ENCODE measurements at regions not wholly inside any gene's neighbourhood (a gene's known extent, or its start where the extent isn't known, plus 50 kb on each side); places are given as distances from the start of the nearest gene placed in this dataset.

- Histone ChIP-seq H3K27ac (no peak overlapping the region), H3K36me3 (no peaks in the 10 kb centered on the region), H3K4me3 (no peak overlapping the region), H3K9me3 (no peaks in the 10 kb centered on the region), H3K27me3 (no peaks in the 10 kb centered on the region), H3K4me1 (no peaks in the 10 kb centered on the region)
- 48 to 76% methylated on average over 2 of the region's 2 CpGs for WGBS, 2 donors
- DNase-seq, result no peak
- no peak for TF ChIP-seq CTCF (IDR thresholded peaks at IDR 0.05)
- TF ChIP-seq POLR2A (IDR thresholded peaks at IDR 0.05), result no peak
- TF ChIP-seq POLR2AphosphoS5 (IDR thresholded peaks at IDR 0.05), result no peak
- TF ChIP-seq EP300 (IDR thresholded peaks at IDR 0.05), result no peak
- intact Hi-C loops (cut with DNase I), result no loop called here
Observed at GRCh38 chr2:8288206-8288605, 393.6 kb upstream of the ID2 start.

GRCh38 chr2:8289111-8289510, 392.7 kb upstream of the ID2 start:
- no peak overlapping the region for H3K27ac ChIP-seq
- DNase-seq, result no peak
- intact Hi-C loops (cut with DNase I), result no loop called here
- TF ChIP-seq POLR2A (IDR thresholded peaks at IDR 0.05) (no peak), POLR2AphosphoS5 (IDR thresholded peaks at IDR 0.05) (no peak), CTCF (IDR thresholded peaks at IDR 0.05) (no peak), EP300 (IDR thresholded peaks at IDR 0.05) (no peak)
- no peaks in the 10 kb centered on the region for H3K9me3 ChIP-seq
- H3K4me1 ChIP-seq, result no peaks in the 10 kb centered on the region
- H3K36me3 ChIP-seq, result no peaks in the 10 kb centered on the region
- H3K27me3 ChIP-seq, result no peaks in the 10 kb centered on the region
- H3K4me3 ChIP-seq, result no peak overlapping the region
- 79 to 92% methylated on average over 4 of the region's 4 CpGs for WGBS, 2 donors

DNA sequence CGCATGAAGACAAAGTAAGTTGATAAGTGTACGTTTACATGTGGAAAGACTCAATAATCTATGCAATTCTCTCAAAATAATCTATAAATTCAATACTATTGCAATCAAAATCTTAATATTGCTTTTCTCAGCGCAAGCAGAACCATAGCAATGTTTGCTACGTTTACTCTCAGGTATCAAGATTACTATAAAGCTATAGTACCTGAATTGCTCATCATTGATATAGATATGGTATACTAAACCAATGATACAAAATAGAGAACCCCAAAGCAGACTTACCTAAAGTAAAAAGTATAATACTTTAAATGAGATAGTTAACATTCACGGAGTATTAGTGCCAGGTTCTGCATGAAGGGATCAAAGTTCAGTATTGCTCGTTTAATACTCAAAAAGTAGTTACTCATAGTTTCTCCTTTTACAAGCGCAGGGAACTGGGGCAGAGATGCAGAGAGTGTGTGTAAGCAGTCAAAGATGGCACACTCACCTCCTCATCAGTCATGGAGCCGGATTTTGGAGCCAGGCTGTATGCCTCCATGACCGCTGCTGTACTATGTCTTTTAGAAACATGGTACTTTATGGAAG, 391.0 kb upstream of the ID2 start:
- Histone ChIP-seq H3K27me3 (no peaks in the 10 kb centered on the region), H3K4me1 (no peaks in the 10 kb centered on the region), H3K9me3 (no peaks in the 10 kb centered on the region), H3K36me3 (no peaks in the 10 kb centered on the region), H3K27ac (no peak overlapping the region), H3K4me3 (no peak overlapping the region)
- intact Hi-C loops (cut with DNase I), result no loop called here
- TF ChIP-seq EP300 (IDR thresholded peaks at IDR 0.05) (no peak), POLR2A (IDR thresholded peaks at IDR 0.05) (no peak), POLR2AphosphoS5 (IDR thresholded peaks at IDR 0.05) (no peak), CTCF (IDR thresholded peaks at IDR 0.05) (no peak)
- WGBS, 2 donors, result 78 to 86% methylated on average over 9 of the region's 9 CpGs
- DNase-seq, result no peak

DNA sequence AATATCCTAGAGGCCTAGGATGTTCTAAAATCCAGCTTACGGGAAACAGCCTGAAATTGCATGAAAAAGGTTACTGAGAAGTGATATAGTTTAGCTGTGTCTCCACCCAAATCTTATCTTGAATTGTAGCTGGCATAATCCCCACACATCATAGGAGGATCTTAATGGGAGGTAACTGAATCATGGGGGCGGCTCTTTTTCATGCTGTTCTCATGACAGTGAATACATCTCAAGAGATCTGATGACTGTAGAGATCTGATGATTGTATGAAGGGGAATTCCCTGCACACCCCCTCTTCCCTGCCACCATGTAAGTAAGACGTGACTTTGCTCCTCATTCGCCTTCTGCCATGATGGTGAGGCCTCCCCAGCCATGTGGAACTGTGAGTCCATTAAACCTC, 385.6 kb upstream of the ID2 start:
- 88 to 95% methylated on average over 4 of the region's 4 CpGs for WGBS, 2 donors
- intact Hi-C loops (cut with DNase I), result no loop called here

More for the DNA sequence above, 385.6 kb upstream of the ID2 start:
- no peaks in the 10 kb centered on the region for H3K9me3 ChIP-seq
- DNase-seq, result no peak
- no peaks in the 10 kb centered on the region for H3K36me3 ChIP-seq
- H3K27ac ChIP-seq, result no peak overlapping the region
- H3K4me1 ChIP-seq, result no peaks in the 10 kb centered on the region
- H3K27me3 ChIP-seq, result no peaks in the 10 kb centered on the region
- no peak overlapping the region for H3K4me3 ChIP-seq
- no peak for TF ChIP-seq POLR2A (IDR thresholded peaks at IDR 0.05)
- no peak for TF ChIP-seq CTCF (IDR thresholded peaks at IDR 0.05)
- no peak for TF ChIP-seq EP300 (IDR thresholded peaks at IDR 0.05)
- no peak for TF ChIP-seq POLR2AphosphoS5 (IDR thresholded peaks at IDR 0.05)
